Esophagus squamous epithelium (tissue), 5 donors: ENCODE measurements at regions not wholly inside any gene's neighbourhood (a gene's known extent, or its start where the extent isn't known, plus 50 kb on each side); places are given as distances from the start of the nearest gene placed in this dataset.

Experiments used
- DNase-seq: peaks from one replicate; lab custom pipeline; 2025; lab: John Stamatoyannopoulos, UW
- H3K27ac ChIP-seq, 4 donors: fragments of 200-600 bp; sonication (generic); one replicate each; pipeline ENCODE4 v1.5.1; 2016 to 2019; ENCODE audit warnings: mild to moderate bottlenecking in 1 of 4
- H3K27me3 ChIP-seq, 4 donors: fragments of 200-600 bp; sonication (generic); 1 replicate in 3 of 4; 2 replicates in 1 of 4; pipeline versions ENCODE4 v1.5.1 to v1.6.0; 2017 to 2021; ENCODE audit warnings: antibody characterized with exemption in 1 of 4
- H3K36me3 ChIP-seq, 3 donors: fragments of 200-600 bp; sonication (generic); one replicate each; pipeline ENCODE4 v1.5.1; 2016 to 2019
- H3K4me1 ChIP-seq, 3 donors: fragments of 200-600 bp; sonication (generic); one replicate each; pipeline ENCODE4 v1.5.1; 2017 to 2019
- H3K4me3 ChIP-seq, 4 donors: fragments of 200-600 bp; sonication (generic); 1 replicate in 3 of 4; 2 replicates in 1 of 4; pipeline ENCODE4 v1.5.1; 2016 to 2019; ENCODE audit warnings: mild to moderate bottlenecking in 2 of 4, moderate library complexity in 1 of 4
- H3K9me3 ChIP-seq, 3 donors: fragments of 200-600 bp; sonication (generic); one replicate each; pipeline ENCODE4 v1.5.1; 2016 to 2019
- POLR2A ChIP-seq, 4 donors: fragments of 450-650 bp; IDR thresholded peaks; one replicate each; pipeline ENCODE4 v1.6.1; 2017; ENCODE audit warnings: antibody characterized with exemption in 4 of 4, mild to moderate bottlenecking in 4 of 4, moderate library complexity in 3 of 4
- WGBS, 2 donors: methylation state at CpG; one replicate each; pipeline ENCODE4 v1.1.5; 2018; 5-methylcytosine and 5-hydroxymethylcytosine counted together
- intact Hi-C: fragments of 100-400 bp; cut with DNase I; formaldehyde crosslinking; loops from one replicate; pipeline ENCODE4 v1.15.0; 2022
- TF ChIP-seq, protein P1 (sequence below), 6 experiments: fragments of 450-650 bp in 4 of 6; fragments of 200-600 bp in 2 of 6; sonication (generic) in 2 of 6; IDR thresholded peaks; one replicate each; pipeline ENCODE4 v1.5.1; 2016 to 2019; ENCODE audit warnings: antibody characterized with exemption in 6 of 6, mild to moderate bottlenecking in 4 of 6, moderate library complexity in 4 of 6
- donor health status: DM: yes; HTN: yes; CAD: no.

DNA sequence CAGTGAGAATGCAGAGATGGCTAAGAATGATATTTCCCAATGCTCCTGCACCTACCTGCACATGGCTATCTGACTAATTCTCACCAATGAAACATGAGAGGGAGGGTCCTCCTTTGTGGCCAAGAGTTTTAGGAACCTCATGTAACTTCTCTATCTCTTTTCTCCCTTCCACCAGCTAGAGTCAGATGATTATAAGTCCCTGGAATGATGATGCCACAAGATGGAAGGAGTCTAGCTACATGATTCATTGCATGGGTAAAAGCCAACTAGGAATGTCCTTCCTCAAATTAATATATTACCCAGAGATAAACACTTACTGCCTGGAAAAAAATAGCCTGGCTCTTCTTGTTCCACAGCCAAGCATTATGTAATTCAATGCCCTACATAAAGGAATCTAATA is 55.1 kb upstream of the AASS start:
- Histone ChIP-seq H3K36me3 (no peaks in the 10 kb centered on the region), H3K4me1 (no peaks in the 10 kb centered on the region), H3K27me3 (no peaks in the 10 kb centered on the region), H3K4me3 (no peak overlapping the region), H3K9me3 (no peaks in the 10 kb centered on the region), H3K27ac (no peak overlapping the region)
- intact Hi-C loops = no loop called here
- DNase-seq = no peak
- no peak for TF ChIP-seq POLR2A (IDR thresholded peaks at IDR 0.05)
- TF ChIP-seq, protein P1, sequence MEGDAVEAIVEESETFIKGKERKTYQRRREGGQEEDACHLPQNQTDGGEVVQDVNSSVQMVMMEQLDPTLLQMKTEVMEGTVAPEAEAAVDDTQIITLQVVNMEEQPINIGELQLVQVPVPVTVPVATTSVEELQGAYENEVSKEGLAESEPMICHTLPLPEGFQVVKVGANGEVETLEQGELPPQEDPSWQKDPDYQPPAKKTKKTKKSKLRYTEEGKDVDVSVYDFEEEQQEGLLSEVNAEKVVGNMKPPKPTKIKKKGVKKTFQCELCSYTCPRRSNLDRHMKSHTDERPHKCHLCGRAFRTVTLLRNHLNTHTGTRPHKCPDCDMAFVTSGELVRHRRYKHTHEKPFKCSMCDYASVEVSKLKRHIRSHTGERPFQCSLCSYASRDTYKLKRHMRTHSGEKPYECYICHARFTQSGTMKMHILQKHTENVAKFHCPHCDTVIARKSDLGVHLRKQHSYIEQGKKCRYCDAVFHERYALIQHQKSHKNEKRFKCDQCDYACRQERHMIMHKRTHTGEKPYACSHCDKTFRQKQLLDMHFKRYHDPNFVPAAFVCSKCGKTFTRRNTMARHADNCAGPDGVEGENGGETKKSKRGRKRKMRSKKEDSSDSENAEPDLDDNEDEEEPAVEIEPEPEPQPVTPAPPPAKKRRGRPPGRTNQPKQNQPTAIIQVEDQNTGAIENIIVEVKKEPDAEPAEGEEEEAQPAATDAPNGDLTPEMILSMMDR (IDR thresholded peaks at IDR 0.05) = no peak

- no peak for DNase-seq
- H3K36me3 ChIP-seq = no peaks in the 10 kb centered on the region
- no peak overlapping the region for H3K27ac ChIP-seq
- H3K9me3 ChIP-seq = no peaks in the 10 kb centered on the region
- no peak for TF ChIP-seq POLR2A (IDR thresholded peaks at IDR 0.05)
- TF ChIP-seq, protein P1 (IDR thresholded peaks at IDR 0.05) = no peak
- H3K4me3 ChIP-seq = no peak overlapping the region
- whole genome bisulfite sequencing, 2 donors = 50 to 71% methylated on average over 1 of the region's 1 CpG
- intact Hi-C loops = no loop called here
- H3K27me3 ChIP-seq = no peaks in the 10 kb centered on the region
- no peaks in the 10 kb centered on the region for H3K4me1 ChIP-seq
Observed at GRCh38 chr7:122198581-122198980, 54.5 kb upstream of the AASS start.
